SK-N-MC (cell line): ENCODE measurements at regions not wholly inside any gene's neighbourhood (a gene's known extent, or its start where the extent isn't known, plus 50 kb on each side); places are given as distances from the start of the nearest gene placed in this dataset.

ENCODE experiments used
- DNase-seq: peaks from one replicate; pipeline ENCODE4 v3.0.0-alpha.2; 2011; ENCODE audit warnings: low read depth, low spot score
- H3K27ac ChIP-seq: fragments of 200-600 bp; sonication (generic); 2 replicates; pipeline ENCODE4 v1.5.1; 2016; ENCODE audit warnings: mixed run types
- H3K36me3 ChIP-seq: fragments of 200-600 bp; sonication (generic); 2 replicates; pipeline ENCODE4 v1.6.1; 2017; ENCODE audit warnings: antibody characterized with exemption, low read length, mixed read lengths; ENCODE audit not compliant: insufficient read depth
- H3K4me3 ChIP-seq: fragments of 200-600 bp; sonication (generic); 2 replicates; pipeline ENCODE4 v1.5.1; 2016
- H3K9ac ChIP-seq: fragments of 200-600 bp; sonication (generic); 2 replicates; pipeline ENCODE4 v1.8.0; 2017; ENCODE audit warnings: mixed run types, mixed read lengths; ENCODE audit not compliant: insufficient read length
- H3K9me3 ChIP-seq: fragments of 200-600 bp; sonication (generic); 2 replicates; pipeline ENCODE4 v1.6.1; 2017; ENCODE audit warnings: low read depth, mild to moderate bottlenecking, antibody characterized with exemption, low read length, moderate library complexity, mixed read lengths
- EZH2 ChIP-seq: fragments of 200-600 bp; sonication (generic); IDR thresholded peaks from one replicate; pipeline ENCODE4 v1.6.1; 2017; ENCODE audit warnings: antibody characterized with exemption
- FOXP2 ChIP-seq: optimal IDR thresholded peaks from 2 replicates; pipeline ENCODE3; 2011; ENCODE audit warnings: mild to moderate bottlenecking, moderate library complexity; ENCODE audit not compliant: insufficient read depth; ENCODE audit errors: extremely low read length, control extremely low read depth
- POLR2AphosphoS5 ChIP-seq: IDR thresholded peaks from 2 replicates; pipeline ENCODE4 v1.6.1; 2012; ENCODE audit warnings: mild to moderate bottlenecking, low read depth, low read length, borderline replicate concordance

DNA sequence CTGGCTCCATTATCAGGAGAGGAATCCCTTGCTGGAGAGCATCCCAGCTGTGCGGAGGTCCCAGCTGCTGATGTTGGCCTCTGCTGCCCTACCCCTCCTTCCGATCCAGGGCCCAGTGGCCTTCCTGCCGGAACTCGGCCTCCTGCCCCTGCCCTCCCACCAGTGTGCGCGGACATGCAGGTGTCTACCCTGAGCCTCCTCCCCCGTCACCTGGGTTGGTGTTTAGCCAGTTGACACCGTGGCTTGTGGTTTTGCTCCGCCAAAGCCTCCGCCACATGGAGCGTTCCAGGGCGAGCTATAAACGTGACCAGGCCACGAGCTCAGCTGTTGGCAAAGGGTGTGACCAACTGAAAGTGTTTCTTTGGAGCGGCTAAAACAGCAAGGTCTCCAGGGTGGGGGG, 1104.3 kb downstream of the BCL11B start:
- TF ChIP-seq EZH2 (no peak), FOXP2 (no peak), POLR2AphosphoS5 (no peak)
- H3K36me3 ChIP-seq = no peaks in the 10 kb centered on the region
- H3K27ac ChIP-seq = no peak overlapping the region
- no peak for DNase-seq
- H3K9me3 ChIP-seq = no peaks in the 10 kb centered on the region
- H3K9ac ChIP-seq = no peak overlapping the region
- H3K4me3 ChIP-seq = no peak overlapping the region

DNA sequence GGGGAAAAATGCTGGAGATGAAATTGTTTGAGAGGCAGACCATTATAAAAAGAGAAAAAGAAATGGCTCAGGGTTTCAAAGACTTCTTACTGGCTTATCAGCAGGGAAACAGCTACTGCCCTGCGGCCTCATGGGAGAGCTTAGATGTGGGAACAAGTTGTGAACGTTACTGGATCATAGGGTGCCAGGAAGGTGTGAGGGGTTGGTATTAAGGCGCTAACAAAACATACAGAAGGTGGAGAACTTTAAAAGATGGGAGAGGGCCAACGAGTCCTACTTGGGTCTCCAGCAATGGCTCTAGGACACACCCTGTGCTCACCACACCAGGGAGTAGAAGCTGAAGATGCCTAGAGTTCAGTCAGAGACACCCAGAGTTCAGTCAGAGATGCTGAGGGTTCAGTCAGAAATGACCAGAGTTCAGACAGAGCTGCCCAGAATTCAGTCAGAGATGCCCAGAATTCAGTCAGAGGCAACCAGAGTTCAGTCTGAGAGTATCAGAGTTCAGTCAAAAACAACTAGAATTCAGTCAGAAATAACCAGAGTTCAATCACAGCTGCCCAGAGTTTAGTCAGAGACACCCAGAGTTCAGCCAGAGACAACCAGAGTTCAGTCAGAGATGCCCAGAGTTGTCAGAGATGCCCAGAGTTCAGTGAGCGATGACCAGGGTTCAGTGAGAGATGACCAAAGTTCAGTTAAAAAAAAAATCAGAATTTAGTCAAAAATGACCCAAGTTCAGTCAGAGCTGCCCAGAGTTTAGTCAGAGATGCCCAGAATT, 1103.6 kb downstream of the BCL11B start:
- Histone ChIP-seq H3K9me3 (no peaks in the 10 kb centered on the region), H3K27ac (no peak overlapping the region), H3K9ac (no peak overlapping the region), H3K36me3 (no peaks in the 10 kb centered on the region), H3K4me3 (no peak overlapping the region)
- no peak for DNase-seq
- TF ChIP-seq EZH2 (no peak), POLR2AphosphoS5 (no peak), FOXP2 (no peak)

DNA sequence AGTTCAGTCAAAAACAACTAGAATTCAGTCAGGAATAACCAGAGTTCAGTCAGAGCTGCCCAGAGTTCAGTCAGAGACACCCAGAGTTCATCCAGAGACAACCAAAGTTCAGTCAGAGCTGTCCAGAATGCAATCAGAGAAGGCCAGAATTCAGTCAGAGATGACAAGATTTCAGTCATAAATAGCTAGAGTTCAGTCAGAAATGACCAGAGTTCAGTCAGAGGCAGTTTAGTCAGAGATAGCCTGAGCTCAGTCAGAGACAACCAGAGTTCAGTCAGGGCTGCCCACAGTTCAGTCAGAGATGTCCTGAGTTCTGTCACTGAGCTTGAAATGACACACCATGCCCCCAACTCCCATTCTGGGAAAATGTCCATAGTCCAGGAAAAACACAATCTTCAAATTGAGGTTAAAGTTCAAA, 1102.8 kb downstream of the BCL11B start:
- Histone ChIP-seq H3K9ac (no peak overlapping the region), H3K4me3 (no peak overlapping the region), H3K27ac (no peak overlapping the region), H3K36me3 (no peaks in the 10 kb centered on the region), H3K9me3 (no peaks in the 10 kb centered on the region)
- DNase-seq = no peak
- no peak for TF ChIP-seq FOXP2
- TF ChIP-seq EZH2 = no peak
- no peak for TF ChIP-seq POLR2AphosphoS5

DNA sequence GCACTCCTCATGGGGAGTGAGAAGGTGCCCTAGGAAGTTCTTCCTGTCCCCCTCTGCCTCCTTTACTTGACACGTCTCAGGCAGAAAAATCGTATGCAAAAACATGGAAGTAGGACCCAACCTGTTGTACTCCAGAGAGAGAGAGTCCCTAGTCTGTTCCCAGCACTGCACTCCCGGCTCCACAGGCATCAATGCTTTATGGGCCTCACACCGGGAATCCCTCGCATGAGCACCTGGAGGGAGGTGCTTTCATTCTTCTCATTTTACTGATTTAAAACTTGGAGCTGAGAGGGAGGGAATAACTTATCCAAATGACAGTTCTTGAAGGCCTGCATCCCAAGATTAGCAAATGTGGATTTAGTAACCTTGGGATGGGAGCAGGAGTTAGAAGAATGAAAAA, 1101.4 kb downstream of the BCL11B start:
- H3K27ac ChIP-seq = no peak overlapping the region
- no peaks in the 10 kb centered on the region for H3K9me3 ChIP-seq
- H3K9ac ChIP-seq = no peak overlapping the region
- no peak overlapping the region for H3K4me3 ChIP-seq
- no peak for DNase-seq
- no peaks in the 10 kb centered on the region for H3K36me3 ChIP-seq
- TF ChIP-seq POLR2AphosphoS5 = no peak
- TF ChIP-seq FOXP2 = no peak
- TF ChIP-seq EZH2 = no peak

DNA sequence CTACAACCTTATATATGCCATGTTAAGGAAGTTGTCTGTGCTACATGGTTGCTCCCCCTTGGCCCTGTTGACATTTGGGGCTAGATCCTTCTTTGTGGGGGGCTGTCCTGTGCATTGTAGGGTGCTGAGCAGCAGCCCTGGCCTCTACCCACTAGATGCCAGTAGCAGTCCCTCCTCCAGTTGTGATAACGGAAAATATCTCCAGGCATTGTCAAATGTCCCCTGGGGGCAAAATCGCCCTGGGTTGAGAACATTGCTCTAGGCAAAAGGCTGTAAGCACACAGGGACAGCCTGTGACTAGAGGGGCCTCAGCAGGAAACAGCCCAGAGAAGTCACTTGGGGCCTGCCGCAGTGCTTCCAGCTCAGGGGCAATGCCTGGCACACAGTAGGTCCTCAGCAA, 1100.3 kb downstream of the BCL11B start:
- Histone ChIP-seq H3K9me3 (no peaks in the 10 kb centered on the region), H3K9ac (no peak overlapping the region), H3K4me3 (no peak overlapping the region), H3K27ac (no peak overlapping the region), H3K36me3 (no peaks in the 10 kb centered on the region)
- DNase-seq = no peak
- TF ChIP-seq EZH2 (no peak), FOXP2 (no peak), POLR2AphosphoS5 (no peak)

DNA sequence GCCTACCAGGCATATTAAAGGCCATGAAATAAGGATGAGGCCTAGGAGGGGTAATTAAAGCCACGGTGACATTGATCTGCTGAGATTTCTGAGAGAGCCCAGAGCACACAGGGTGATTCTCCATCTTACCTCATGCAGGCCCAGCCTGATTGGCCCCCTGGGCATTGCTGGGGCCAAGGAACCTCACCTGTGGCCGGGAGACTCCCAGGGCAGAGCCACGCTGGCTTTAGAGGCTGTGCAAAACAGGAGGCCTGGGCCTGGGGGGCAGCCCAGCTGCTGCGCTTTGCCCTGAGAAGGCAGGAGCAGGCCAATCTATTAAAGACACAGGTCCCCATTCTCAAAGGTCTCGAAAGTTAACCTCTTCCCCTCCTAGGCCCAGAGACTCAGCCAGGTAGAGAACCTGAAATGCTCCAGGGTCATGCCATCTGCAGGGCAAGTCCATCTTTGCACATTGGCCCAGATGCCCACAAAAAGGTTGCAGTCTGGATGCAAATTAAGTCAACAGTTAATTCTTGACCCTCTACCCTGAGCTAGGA, 1099.7 kb downstream of the BCL11B start:
- no peak overlapping the region for H3K27ac ChIP-seq
- TF ChIP-seq FOXP2 (no peak), POLR2AphosphoS5 (no peak), EZH2 (no peak)
- no peaks in the 10 kb centered on the region for H3K9me3 ChIP-seq
- no peak for DNase-seq
- no peak overlapping the region for H3K4me3 ChIP-seq
- H3K9ac ChIP-seq = no peak overlapping the region
- no peaks in the 10 kb centered on the region for H3K36me3 ChIP-seq

DNA sequence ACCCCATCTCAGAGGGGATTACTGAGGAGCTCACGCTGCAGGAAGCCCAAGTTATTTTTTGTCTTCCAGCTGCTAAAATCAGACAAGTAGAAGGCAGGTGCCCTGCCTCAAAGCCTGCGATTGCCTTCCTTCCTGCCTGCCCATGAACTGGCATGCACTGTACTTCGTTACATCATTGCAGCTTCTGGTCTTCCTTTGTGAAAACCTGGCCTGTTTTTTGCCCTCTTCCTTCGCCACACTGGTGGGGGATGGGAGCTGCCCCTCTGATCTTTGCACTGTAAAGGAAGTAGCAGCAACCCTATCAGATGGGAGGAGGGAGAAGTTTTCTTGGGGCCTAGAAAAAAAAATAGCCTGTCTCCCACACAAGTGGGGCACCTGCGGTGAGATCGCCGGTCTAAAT, 1098.7 kb downstream of the BCL11B start:
- no peak overlapping the region for H3K27ac ChIP-seq
- no peak for DNase-seq
- H3K4me3 ChIP-seq = no peak overlapping the region
- TF ChIP-seq FOXP2 (no peak), POLR2AphosphoS5 (no peak), EZH2 (no peak)
- no peak overlapping the region for H3K9ac ChIP-seq
- H3K9me3 ChIP-seq = no peaks in the 10 kb centered on the region
- no peaks in the 10 kb centered on the region for H3K36me3 ChIP-seq

DNA sequence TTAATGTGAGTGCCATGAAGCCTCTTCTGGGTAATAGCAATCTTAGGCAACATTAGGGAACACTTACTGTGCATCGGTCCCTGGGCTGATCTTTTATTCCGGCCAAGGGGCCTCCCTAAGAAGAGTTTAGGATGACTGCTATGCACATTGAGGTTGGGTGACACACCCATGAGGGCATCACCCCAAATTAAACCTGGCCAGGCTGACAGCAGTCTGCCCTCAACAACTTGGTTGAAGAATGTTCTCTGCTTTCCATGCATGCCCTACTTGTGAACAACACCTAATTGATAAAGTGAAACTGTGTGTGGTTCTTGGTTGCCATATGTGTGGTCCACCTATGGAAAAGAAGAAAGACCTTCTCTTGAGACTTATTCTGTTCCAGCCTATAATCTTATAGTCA, 1098.0 kb downstream of the BCL11B start:
- Histone ChIP-seq H3K36me3 (no peaks in the 10 kb centered on the region), H3K4me3 (no peak overlapping the region), H3K9ac (no peak overlapping the region), H3K27ac (no peak overlapping the region), H3K9me3 (no peaks in the 10 kb centered on the region)
- DNase-seq = no peak
- TF ChIP-seq POLR2AphosphoS5 (no peak), FOXP2 (no peak), EZH2 (no peak)
